ENCODE measurements at regions not wholly inside any gene's neighbourhood (a gene's known extent, or its start where the extent isn't known, plus 50 kb on each side); places are given as distances from the start of the nearest gene placed in this dataset.
A peak's percentile ranks its signal among the peaks of the same experiment; 100 is the strongest.

DNA sequence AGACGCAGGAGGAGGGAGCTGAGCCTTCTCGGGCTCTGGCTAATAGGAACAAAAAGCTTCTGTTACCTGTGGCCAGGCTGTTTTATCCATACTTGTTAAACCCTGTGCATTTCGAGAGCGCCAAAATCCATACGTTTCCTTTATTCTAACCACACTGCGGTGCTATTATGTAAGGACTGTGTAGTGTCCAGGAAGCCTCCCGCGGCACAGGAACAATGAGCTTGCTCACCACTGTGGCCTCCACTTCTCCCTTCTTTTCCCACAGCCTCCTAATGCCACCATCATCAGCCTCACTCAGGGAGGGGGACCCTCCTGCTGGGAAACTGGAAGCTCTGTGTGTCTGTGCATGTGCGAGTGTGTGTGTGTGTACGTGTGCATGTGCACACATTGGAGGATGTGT lies 268.5 kb downstream of the HAUS1 start (continued):
- TF ChIP-seq ESRRG (CRISPR knock-in tag; IDR thresholded peaks at IDR 0.05) (no peak), ZFP30 (CRISPR knock-in tag; IDR thresholded peaks at IDR 0.05) (no peak)

DNA sequence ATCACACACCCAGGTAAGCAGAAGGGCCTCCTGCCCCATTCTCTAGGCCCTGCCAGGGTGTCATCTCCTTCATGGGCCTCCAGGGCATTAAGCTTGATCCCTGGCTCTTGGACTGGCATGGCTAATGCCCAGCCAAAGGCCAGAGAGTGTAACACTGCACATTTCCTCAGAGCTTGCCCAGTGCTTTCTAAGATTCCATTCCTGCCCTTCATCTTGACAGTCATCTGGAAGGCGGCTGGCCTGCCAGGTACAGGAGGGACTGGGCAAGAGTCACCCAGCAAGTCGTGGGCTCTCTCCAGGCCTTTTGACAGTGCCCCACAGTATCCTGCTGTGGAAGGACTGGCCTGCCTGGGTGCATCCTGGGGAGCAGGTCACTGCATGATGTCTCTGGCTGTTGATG lies 268.9 kb downstream of the HAUS1 start:
- TF ChIP-seq ISL1 (CRISPR knock-in tag; IDR thresholded peaks at IDR 0.05) (no peak), ZNF8 (CRISPR knock-in tag; IDR thresholded peaks at IDR 0.05) (no peak), ZC3H10 (CRISPR knock-in tag; IDR thresholded peaks at IDR 0.05) (no peak), ARNTL (CRISPR knock-in tag; IDR thresholded peaks at IDR 0.05; ENCODE audit: borderline replicate concordance, low read depth) (no peak), ZFP3 (CRISPR knock-in tag; IDR thresholded peaks at IDR 0.05) (no peak), ZNF70 (CRISPR knock-in tag; IDR thresholded peaks at IDR 0.05) (no peak), CSDC2 (CRISPR knock-in tag; IDR thresholded peaks at IDR 0.05) (no peak), GLIS3 (CRISPR knock-in tag; IDR thresholded peaks at IDR 0.05) (no peak), ESRRG (CRISPR knock-in tag; IDR thresholded peaks at IDR 0.05) (no peak)
- TF ChIP-seq, protein P1, sequence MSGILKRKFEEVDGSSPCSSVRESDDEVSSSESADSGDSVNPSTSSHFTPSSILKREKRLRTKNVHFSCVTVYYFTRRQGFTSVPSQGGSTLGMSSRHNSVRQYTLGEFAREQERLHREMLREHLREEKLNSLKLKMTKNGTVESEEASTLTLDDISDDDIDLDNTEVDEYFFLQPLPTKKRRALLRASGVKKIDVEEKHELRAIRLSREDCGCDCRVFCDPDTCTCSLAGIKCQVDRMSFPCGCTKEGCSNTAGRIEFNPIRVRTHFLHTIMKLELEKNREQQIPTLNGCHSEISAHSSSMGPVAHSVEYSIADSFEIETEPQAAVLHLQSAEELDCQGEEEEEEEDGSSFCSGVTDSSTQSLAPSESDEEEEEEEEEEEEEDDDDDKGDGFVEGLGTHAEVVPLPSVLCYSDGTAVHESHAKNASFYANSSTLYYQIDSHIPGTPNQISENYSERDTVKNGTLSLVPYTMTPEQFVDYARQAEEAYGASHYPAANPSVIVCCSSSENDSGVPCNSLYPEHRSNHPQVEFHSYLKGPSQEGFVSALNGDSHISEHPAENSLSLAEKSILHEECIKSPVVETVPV (CRISPR knock-in tag; IDR thresholded peaks at IDR 0.05): no peak
- ATAC-seq: no peak

DNA sequence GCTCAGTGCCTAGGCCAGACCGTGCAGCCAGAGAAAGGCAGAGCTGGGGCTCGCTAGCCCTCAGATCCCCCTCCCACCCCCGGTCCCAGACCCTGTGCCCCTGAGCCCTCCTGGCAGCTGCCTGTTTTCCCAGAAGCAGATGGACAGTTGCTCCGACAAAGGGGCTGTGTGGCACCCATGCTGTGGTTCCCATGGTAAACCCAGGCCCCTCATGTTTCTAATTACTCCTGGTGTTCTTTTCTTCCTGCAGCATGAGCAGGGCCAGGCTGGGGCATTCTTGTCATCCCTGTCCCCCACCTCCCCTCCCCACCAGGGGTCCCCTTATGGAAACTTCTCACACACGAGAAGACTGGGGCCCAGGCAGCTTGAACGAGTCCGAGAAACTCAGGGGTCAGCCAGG lies 269.6 kb downstream of the HAUS1 start:
- TF ChIP-seq ARNTL (CRISPR knock-in tag; IDR thresholded peaks at IDR 0.05; ENCODE audit: borderline replicate concordance, low read depth): no peak
- TF ChIP-seq ZFP3 (CRISPR knock-in tag; IDR thresholded peaks at IDR 0.05): no peak
- TF ChIP-seq TCF4 (CRISPR knock-in tag; IDR thresholded peaks at IDR 0.05; ENCODE audit: borderline replicate concordance): no peak
- TF ChIP-seq, protein P2, sequence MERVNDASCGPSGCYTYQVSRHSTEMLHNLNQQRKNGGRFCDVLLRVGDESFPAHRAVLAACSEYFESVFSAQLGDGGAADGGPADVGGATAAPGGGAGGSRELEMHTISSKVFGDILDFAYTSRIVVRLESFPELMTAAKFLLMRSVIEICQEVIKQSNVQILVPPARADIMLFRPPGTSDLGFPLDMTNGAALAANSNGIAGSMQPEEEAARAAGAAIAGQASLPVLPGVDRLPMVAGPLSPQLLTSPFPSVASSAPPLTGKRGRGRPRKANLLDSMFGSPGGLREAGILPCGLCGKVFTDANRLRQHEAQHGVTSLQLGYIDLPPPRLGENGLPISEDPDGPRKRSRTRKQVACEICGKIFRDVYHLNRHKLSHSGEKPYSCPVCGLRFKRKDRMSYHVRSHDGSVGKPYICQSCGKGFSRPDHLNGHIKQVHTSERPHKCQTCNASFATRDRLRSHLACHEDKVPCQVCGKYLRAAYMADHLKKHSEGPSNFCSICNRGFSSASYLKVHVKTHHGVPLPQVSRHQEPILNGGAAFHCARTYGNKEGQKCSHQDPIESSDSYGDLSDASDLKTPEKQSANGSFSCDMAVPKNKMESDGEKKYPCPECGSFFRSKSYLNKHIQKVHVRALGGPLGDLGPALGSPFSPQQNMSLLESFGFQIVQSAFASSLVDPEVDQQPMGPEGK (CRISPR knock-in tag; IDR thresholded peaks at IDR 0.05; ENCODE audit: borderline replicate concordance): no peak
- TF ChIP-seq ZNF8 (CRISPR knock-in tag; IDR thresholded peaks at IDR 0.05): no peak
- TF ChIP-seq, protein P3, sequence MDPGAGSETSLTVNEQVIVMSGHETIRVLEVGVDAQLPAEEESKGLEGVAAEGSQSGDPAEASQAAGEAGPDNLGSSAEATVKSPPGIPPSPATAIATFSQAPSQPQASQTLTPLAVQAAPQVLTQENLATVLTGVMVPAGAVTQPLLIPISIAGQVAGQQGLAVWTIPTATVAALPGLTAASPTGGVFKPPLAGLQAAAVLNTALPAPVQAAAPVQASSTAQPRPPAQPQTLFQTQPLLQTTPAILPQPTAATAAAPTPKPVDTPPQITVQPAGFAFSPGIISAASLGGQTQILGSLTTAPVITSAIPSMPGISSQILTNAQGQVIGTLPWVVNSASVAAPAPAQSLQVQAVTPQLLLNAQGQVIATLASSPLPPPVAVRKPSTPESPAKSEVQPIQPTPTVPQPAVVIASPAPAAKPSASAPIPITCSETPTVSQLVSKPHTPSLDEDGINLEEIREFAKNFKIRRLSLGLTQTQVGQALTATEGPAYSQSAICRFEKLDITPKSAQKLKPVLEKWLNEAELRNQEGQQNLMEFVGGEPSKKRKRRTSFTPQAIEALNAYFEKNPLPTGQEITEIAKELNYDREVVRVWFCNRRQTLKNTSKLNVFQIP (CRISPR knock-in tag; IDR thresholded peaks at IDR 0.05; ENCODE audit: borderline replicate concordance, low read depth): no peak
- TF ChIP-seq ISL1 (CRISPR knock-in tag; IDR thresholded peaks at IDR 0.05): no peak
- TF ChIP-seq OSR1 (CRISPR knock-in tag; IDR thresholded peaks at IDR 0.05): no peak
- TF ChIP-seq, protein P4, sequence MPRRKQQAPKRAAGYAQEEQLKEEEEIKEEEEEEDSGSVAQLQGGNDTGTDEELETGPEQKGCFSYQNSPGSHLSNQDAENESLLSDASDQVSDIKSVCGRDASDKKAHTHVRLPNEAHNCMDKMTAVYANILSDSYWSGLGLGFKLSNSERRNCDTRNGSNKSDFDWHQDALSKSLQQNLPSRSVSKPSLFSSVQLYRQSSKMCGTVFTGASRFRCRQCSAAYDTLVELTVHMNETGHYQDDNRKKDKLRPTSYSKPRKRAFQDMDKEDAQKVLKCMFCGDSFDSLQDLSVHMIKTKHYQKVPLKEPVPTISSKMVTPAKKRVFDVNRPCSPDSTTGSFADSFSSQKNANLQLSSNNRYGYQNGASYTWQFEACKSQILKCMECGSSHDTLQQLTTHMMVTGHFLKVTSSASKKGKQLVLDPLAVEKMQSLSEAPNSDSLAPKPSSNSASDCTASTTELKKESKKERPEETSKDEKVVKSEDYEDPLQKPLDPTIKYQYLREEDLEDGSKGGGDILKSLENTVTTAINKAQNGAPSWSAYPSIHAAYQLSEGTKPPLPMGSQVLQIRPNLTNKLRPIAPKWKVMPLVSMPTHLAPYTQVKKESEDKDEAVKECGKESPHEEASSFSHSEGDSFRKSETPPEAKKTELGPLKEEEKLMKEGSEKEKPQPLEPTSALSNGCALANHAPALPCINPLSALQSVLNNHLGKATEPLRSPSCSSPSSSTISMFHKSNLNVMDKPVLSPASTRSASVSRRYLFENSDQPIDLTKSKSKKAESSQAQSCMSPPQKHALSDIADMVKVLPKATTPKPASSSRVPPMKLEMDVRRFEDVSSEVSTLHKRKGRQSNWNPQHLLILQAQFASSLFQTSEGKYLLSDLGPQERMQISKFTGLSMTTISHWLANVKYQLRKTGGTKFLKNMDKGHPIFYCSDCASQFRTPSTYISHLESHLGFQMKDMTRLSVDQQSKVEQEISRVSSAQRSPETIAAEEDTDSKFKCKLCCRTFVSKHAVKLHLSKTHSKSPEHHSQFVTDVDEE (CRISPR knock-in tag; IDR thresholded peaks at IDR 0.05): no peak
- no peak for TF ChIP-seq BACH2 (CRISPR knock-in tag; IDR thresholded peaks at IDR 0.05; ENCODE audit: borderline replicate concordance)
- TF ChIP-seq SNAI2 (CRISPR knock-in tag; IDR thresholded peaks at IDR 0.05): no peak
- ATAC-seq: peak; percentile 32; the same call in 1 of the 3 replicates

DNA sequence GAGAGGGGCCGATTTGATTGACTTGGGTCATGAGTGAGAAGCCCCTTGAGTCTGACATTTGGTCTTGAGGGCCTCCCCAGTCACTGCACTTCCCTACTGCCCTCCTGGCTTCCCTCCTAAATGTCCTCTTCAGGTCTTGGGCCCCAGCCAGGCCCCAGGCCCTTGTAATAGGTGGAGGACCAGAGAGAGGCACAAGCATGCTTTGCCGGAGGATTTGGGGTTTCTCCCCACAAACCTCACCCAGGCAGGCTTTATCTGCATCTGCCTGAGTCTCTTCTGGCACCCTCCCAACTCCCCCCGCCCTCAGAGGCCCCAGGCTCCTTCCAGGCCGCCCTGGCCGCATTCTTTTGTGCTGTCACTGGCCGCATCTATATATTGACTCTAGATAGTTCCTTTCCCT lies 270.7 kb downstream of the HAUS1 start:
- TF ChIP-seq ISL1 (CRISPR knock-in tag; IDR thresholded peaks at IDR 0.05) (no peak), ARNTL (CRISPR knock-in tag; IDR thresholded peaks at IDR 0.05; ENCODE audit: borderline replicate concordance, low read depth) (no peak), TCF4 (CRISPR knock-in tag; IDR thresholded peaks at IDR 0.05; ENCODE audit: borderline replicate concordance) (no peak), GLIS3 (CRISPR knock-in tag; IDR thresholded peaks at IDR 0.05) (no peak), ZNF70 (CRISPR knock-in tag; IDR thresholded peaks at IDR 0.05) (no peak), ZNF8 (CRISPR knock-in tag; IDR thresholded peaks at IDR 0.05) (no peak), ZFP3 (CRISPR knock-in tag; IDR thresholded peaks at IDR 0.05) (no peak), OSR1 (CRISPR knock-in tag; IDR thresholded peaks at IDR 0.05) (no peak), BACH2 (CRISPR knock-in tag; IDR thresholded peaks at IDR 0.05; ENCODE audit: borderline replicate concordance) (no peak), PPARA (CRISPR knock-in tag; IDR thresholded peaks at IDR 0.05; ENCODE audit: borderline replicate concordance) (no peak), ZC3H10 (CRISPR knock-in tag; IDR thresholded peaks at IDR 0.05) (no peak), ESRRG (CRISPR knock-in tag; IDR thresholded peaks at IDR 0.05) (no peak), ZFP30 (CRISPR knock-in tag; IDR thresholded peaks at IDR 0.05) (no peak), TOX (CRISPR knock-in tag; IDR thresholded peaks at IDR 0.05; ENCODE audit: borderline replicate concordance) (no peak), RARB (CRISPR knock-in tag; IDR thresholded peaks at IDR 0.05) (no peak), ZNF565 (CRISPR knock-in tag; conservative IDR thresholded peaks at IDR 0.05; ENCODE audit: low read depth) (no peak)
- TF ChIP-seq, protein P5, sequence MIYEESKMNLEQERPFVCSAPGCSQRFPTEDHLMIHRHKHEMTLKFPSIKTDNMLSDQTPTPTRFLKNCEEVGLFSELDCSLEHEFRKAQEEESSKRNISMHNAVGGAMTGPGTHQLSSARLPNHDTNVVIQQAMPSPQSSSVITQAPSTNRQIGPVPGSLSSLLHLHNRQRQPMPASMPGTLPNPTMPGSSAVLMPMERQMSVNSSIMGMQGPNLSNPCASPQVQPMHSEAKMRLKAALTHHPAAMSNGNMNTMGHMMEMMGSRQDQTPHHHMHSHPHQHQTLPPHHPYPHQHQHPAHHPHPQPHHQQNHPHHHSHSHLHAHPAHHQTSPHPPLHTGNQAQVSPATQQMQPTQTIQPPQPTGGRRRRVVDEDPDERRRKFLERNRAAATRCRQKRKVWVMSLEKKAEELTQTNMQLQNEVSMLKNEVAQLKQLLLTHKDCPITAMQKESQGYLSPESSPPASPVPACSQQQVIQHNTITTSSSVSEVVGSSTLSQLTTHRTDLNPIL (CRISPR knock-in tag; IDR thresholded peaks at IDR 0.05; ENCODE audit: low read depth): no peak
- TF ChIP-seq, protein P3 (CRISPR knock-in tag; IDR thresholded peaks at IDR 0.05; ENCODE audit: borderline replicate concordance, low read depth): no peak
- ATAC-seq: no peak

Data from SK-N-SH treated with all-trans-retinoic acid at 6 μM for 48 hours (cell line).